Raji (cell line): ENCODE measurements at regions not wholly inside any gene's neighbourhood (a gene's known extent, or its start where the extent isn't known, plus 50 kb on each side); places are given as distances from the start of the nearest gene placed in this dataset.

Experiments
- POLR2A ChIP-seq: IDR thresholded peaks from 2 replicates; pipeline ENCODE4 v1.6.1; 2011; ENCODE audit warnings: low read depth, low read length, control low read depth; ENCODE audit not compliant: insufficient read depth

DNA sequence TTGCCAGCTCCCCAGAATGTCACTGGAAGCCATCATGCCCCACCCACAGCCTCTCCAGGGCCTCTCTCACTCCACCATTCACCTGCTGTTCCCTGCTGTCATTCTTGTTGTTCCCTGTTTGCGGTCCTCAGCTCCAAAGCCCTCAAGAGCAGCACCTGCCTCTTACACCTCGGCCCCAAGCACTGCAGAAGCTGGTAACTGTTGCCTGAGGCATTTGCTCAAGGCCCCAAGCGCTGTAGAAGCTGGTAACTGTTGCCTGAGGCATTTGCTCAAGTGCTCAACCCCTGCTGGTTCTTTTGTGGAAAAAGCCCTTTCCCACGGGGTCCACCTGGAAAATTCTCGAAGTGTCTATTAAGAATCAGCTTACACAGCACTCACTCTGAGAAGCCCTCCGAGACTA is 78.0 kb downstream of the ARL6IP4 start:
- TF ChIP-seq POLR2A: no peak

GRCh38 chr12:123057513-123058265 is 77.2 kb downstream of the ARL6IP4 start:
- TF ChIP-seq POLR2A: no peak

DNA sequence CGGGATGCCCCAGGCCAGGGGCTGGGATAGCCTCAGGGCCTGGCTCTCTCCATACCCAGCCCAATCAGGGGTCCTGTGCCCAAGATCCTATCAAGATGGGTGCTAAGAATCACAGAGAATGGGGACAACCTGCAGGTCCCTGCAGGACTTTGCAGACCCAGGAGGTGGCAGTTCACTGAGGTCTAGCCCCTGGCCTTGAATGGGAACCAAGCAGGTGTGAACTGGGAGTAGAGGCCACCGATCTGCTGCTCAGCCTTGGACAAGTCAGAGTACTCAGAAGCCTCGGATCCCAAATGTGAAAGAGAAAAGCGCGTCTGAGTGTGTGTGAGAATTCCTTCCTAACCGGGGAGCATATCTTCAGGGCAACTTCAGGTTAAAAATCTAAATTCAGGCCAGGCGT is 76.2 kb downstream of the ARL6IP4 start:
- TF ChIP-seq POLR2A: no peak

- TF ChIP-seq POLR2A: no peak
Observed at GRCh38 chr12:123056053-123056452, 75.6 kb downstream of the ARL6IP4 start.

DNA sequence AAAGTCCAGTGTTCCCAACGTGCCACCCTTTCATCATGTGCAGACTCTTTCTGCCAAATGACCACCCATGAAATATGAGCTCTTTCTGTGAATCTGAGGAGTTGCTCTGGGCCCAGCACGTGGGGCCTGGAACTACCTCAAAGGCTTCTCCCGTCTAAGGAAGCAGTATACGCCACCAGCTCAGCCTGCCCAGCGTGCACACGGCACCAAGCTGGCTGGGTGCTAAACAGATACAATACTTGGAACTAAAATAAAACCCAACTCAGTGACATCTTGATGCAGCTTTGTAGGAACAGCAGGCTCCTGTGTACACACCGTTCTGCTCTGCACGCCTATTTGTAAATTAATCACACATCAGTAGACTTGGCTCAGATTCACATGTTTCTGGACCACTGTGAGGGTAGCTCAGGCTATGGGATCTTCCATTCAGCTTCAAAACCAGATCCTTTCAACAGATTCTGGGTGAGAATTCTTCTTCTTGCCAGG is 74.8 kb downstream of the ARL6IP4 start:
- no peak for TF ChIP-seq POLR2A

- no peak for TF ChIP-seq POLR2A
Observed at GRCh38 chr12:123054371-123054770, 73.9 kb downstream of the ARL6IP4 start.

DNA sequence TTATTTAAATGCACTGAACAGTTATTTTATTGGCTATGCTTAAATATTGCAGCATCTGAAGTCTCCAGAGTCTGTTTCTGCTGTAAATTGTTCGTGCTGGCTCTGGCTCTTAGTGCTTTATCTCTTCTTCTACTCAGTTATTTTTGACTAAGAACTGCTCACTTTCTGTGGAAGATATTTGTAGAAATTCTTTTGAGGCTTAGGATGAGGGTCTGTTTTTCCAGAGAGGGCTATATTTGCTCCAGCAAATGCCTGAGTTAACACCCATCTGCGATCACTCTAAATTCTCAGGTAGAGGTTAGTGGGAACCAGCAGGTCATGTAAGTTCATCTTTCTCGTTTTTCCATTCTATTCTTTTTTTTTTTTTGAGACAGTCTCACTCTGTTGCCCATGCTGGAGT is 71.1 kb downstream of the ARL6IP4 start:
- no peak for TF ChIP-seq POLR2A

DNA sequence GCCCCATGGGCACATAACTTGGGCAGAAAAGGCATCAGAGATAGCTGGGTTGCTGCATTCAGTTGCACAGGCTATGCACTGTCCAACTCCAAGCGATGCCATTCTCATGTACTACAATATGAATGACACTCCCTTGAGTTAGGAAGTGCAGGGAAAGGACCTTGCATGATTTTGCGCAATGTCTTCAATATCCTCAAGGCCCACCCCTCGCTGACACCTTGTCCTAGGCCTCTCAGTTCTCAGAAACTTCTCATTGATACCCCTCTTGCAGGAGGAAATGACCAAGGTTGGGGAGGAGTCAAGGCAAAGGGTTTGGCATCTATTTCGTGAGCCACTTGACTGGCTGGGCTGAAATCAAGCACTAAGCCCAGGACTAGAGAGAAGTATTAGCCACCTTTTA is 70.4 kb downstream of the ARL6IP4 start:
- TF ChIP-seq POLR2A: no peak

- TF ChIP-seq POLR2A: no peak
Observed at GRCh38 chr12:123050331-123050831, 69.9 kb downstream of the ARL6IP4 start.

DNA sequence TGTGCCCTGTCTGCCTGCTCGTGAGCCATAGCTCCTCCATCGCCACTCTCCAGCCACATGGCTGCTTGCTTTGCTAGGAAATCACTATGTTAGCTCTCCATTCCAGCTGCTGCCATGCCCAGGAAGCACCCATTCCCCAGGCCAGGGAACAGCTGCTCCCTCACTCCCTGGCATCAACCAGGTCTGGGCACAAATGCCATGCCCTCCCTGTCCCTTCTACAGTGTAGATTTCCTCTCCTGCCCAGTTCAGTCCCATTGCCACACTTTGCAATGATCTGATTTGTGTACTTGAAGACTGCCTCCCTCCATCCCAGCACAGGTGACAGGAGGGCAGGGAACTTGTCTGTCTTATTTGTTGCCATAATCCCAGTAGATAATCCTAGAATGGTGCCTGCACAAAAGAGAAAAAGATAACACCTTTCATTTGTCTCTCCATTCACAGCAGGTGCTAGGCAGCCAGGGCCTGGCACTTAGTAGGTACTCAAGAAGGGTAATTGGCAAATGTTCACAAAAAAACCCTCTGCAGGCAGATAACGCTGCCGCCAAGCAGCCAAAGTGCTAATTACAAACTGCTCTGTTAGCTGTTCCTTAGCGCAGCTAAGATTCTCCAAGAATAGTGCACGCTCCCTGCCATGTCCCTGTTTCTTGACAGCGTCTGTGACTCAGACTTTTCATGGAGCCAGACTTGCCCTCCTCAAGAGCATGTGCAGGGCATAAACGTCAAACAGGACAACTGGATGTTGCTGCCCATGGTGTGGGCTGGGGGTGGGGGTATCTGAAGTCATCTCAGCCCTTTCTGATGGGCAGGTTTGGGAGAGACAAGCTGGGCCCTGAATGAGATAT is 69.1 kb downstream of the ARL6IP4 start:
- no peak for TF ChIP-seq POLR2A

DNA sequence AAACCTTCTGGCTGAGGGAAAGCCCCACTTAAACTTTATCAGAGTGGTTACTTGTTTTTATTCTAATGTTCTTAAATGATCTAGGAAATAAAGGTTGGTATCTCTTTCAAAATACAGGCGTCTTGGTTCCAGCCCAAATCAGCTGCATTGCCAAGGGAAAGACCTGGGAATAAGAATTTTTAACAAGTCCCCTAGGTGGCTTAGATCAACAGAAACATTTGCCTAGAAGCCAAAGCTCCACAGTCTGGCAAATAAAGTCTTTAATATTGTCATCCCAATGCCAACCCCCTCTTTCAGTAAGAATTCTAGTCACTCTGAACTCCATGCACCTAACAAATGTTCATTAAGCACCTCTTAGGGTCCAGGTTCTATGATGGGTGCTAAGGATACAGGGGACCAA is 66.8 kb downstream of the ARL6IP4 start:
- TF ChIP-seq POLR2A: no peak

DNA sequence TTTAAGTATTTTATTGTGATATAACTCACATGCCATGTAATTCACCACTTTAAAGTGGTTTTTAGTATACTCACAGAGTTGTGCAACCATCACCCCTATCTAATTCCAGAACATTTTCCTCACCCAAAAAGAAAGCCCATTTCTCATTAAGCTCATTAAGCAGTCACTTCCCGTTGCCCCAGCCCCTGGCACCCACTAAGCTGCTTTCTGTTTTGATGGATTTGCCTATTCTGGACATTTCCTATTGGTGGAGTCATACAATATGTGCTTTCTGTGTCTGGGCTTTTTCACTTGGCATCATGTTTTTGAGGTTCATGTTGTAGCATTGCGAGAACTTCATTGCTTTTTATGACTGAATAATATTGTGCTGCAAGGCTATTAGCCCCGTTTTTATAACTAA is 66.0 kb downstream of the ARL6IP4 start:
- TF ChIP-seq POLR2A: no peak

- no peak for TF ChIP-seq POLR2A
Observed at GRCh38 chr12:123045678-123046077, 65.2 kb downstream of the ARL6IP4 start.

DNA sequence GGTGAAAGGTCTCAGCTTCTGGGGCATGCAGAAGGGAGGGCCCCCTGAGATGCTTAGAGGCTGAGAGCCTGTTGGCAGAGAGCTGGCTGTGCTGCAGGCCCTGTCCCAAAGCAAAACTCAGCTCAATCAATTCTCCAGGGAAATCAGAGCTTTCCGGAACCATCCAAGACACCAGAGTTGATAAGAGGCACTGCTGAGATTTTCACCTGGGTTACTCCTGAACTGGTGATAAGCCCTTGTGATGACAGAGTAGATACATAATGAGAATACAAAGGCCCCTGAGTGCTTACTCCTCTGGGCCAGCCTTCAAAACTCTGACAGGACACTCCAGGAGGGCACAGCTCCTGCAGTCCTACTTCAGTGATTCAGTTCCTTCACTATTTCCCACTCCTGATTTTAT is 63.9 kb downstream of the ARL6IP4 start:
- no peak for TF ChIP-seq POLR2A

GRCh38 chr12:123043536-123044001 is 63.1 kb downstream of the ARL6IP4 start:
- TF ChIP-seq POLR2A: no peak

DNA sequence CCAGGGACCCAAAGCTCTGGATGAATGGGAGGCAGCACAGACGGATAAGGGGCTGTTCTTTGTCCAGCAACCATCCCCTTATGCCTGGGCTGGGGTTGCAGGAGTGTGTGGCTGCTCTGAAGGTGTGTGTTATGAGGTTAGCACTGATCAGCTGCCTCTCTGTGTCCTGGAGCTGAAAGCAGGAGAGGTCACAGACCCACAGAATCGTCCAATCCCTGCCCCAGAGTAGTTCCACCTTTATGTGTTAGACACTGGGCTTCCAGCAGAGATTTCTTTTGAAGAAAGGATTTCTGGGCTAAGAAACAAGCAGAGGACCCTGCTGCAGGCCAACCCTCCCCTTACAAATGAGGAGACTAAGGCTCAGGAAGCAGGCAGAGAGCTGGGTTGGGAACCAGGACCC is 62.4 kb downstream of the ARL6IP4 start:
- no peak for TF ChIP-seq POLR2A
